Smooth muscle cell (in vitro differentiated cells): ENCODE measurements at regions not wholly inside any gene's neighbourhood (a gene's known extent, or its start where the extent isn't known, plus 50 kb on each side); places are given as distances from the start of the nearest gene placed in this dataset.
"Not testable (repeated sequence)": the region's sequence is repeated elsewhere in the genome, so short reads cannot be mapped to it uniquely, and the experiment has no call there.

Experiments used
- DNase-seq: peaks from one replicate; lab custom pipeline; 2025; ENCODE audit not compliant: unreplicated experiment; lab: John Stamatoyannopoulos, UW
- H2AFZ ChIP-seq: fragments of 200-600 bp; sonication (generic); 2 replicates; pipeline ENCODE4 v1.6.0; 2016; ENCODE audit warnings: antibody characterized with exemption, low read depth, mild to moderate bottlenecking
- H3F3A ChIP-seq: fragments of 200-600 bp; sonication (generic); 2 replicates; pipeline ENCODE4 v1.6.0; 2017; ENCODE audit warnings: antibody characterized with exemption, low read depth
- H3K27ac ChIP-seq: fragments of 200-600 bp; sonication (generic); 2 replicates; pipeline ENCODE4 v1.5.1; 2016; ENCODE audit warnings: low read depth, mild to moderate bottlenecking
- H3K27me3 ChIP-seq: fragments of 200-600 bp; sonication (generic); 2 replicates; pipeline ENCODE4 v1.6.1; 2016; ENCODE audit warnings: low read depth, mild to moderate bottlenecking
- H3K36me3 ChIP-seq: fragments of 200-600 bp; sonication (generic); 2 replicates; pipeline ENCODE4 v1.5.1; 2016; ENCODE audit warnings: low read depth
- H3K4me1 ChIP-seq: fragments of 200-600 bp; sonication (generic); 2 replicates; pipeline ENCODE4 v1.5.1; 2016; ENCODE audit warnings: low read depth
- H3K4me2 ChIP-seq: fragments of 200-600 bp; sonication (generic); 2 replicates; pipeline ENCODE4 v1.6.0; 2016; ENCODE audit warnings: mild to moderate bottlenecking
- H3K4me3 ChIP-seq: fragments of 200-600 bp; sonication (generic); 2 replicates; pipeline ENCODE4 v1.5.1; 2016; ENCODE audit warnings: mild to moderate bottlenecking
- H3K79me2 ChIP-seq: fragments of 200-600 bp; sonication (generic); 2 replicates; pipeline ENCODE4 v1.6.0; 2016; ENCODE audit warnings: low read depth, mild to moderate bottlenecking
- H3K9ac ChIP-seq: fragments of 200-600 bp; sonication (generic); 2 replicates; pipeline ENCODE4 v1.6.0; 2016; ENCODE audit warnings: low read depth
- H3K9me3 ChIP-seq: fragments of 200-600 bp; sonication (generic); replicated peaks from 2 replicates; pipeline ENCODE4 v1.5.1; 2016; ENCODE audit warnings: low read depth
- H4K20me1 ChIP-seq: fragments of 200-600 bp; sonication (generic); 2 replicates; pipeline ENCODE4 v1.6.0; 2016; ENCODE audit warnings: low read depth
- WGBS: methylation state at CpG from one replicate; pipeline ENCODE4 v1.1.7; 2016; ENCODE audit warnings: low lambda C conversion rate; 5-methylcytosine and 5-hydroxymethylcytosine counted together
- TF ChIP-seq, protein P1 (sequence below): fragments of 200-600 bp; sonication (generic); IDR thresholded peaks from 2 replicates; pipeline ENCODE4 v1.5.1; 2017; ENCODE audit warnings: borderline replicate concordance, mild to moderate bottlenecking, antibody characterized with exemption; ENCODE audit not compliant: insufficient read depth, poor library complexity, severe bottlenecking

DNA sequence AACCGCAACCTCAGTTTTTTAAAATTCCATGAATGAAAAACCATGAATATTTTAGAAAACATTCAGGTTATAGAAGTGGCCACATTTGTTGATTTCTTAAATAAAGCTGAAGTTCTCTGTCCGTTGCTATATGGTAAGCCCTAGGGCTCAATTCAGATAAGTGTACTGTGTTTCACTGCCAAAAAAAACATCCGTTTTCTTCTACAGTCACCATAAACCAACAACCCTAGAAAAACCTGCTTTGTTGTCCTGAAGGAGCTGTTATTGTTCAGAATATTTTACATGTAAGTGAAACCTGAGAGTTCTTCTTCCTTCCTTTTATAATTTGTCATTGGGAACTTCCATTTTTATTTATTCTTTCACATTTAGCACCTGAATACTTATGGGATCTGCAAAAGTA, 274.1 kb downstream of the TFAP2A start:
- WGBS, result 64% methylated on average over 3 of the region's 3 CpGs
- Histone ChIP-seq H2AFZ (no peak overlapping the region), H3K4me2 (peak overlapping the region; percentile 2), H3K9ac (no peak overlapping the region), H3F3A (no peaks in the 10 kb centered on the region), H3K9me3 (no peaks in the 10 kb centered on the region), H3K27me3 (no peaks in the 10 kb centered on the region), H3K4me3 (no peak overlapping the region), H3K27ac (no peak overlapping the region), H3K79me2 (no peaks in the 10 kb centered on the region), H3K36me3 (no peaks in the 10 kb centered on the region), H4K20me1 (no peaks in the 10 kb centered on the region), H3K4me1 (peaks cover 17% of the 10 kb centered on the region)
- no peak for DNase-seq
- TF ChIP-seq, protein P1, sequence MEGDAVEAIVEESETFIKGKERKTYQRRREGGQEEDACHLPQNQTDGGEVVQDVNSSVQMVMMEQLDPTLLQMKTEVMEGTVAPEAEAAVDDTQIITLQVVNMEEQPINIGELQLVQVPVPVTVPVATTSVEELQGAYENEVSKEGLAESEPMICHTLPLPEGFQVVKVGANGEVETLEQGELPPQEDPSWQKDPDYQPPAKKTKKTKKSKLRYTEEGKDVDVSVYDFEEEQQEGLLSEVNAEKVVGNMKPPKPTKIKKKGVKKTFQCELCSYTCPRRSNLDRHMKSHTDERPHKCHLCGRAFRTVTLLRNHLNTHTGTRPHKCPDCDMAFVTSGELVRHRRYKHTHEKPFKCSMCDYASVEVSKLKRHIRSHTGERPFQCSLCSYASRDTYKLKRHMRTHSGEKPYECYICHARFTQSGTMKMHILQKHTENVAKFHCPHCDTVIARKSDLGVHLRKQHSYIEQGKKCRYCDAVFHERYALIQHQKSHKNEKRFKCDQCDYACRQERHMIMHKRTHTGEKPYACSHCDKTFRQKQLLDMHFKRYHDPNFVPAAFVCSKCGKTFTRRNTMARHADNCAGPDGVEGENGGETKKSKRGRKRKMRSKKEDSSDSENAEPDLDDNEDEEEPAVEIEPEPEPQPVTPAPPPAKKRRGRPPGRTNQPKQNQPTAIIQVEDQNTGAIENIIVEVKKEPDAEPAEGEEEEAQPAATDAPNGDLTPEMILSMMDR, result no peak

GRCh38 chr6:10140136-10140535, 274.7 kb downstream of the TFAP2A start:
- Histone ChIP-seq H3K4me1 (peaks cover 17% of the 10 kb centered on the region), H3K4me2 (no peak overlapping the region), H3K9ac (no peak overlapping the region), H3K27me3 (no peaks in the 10 kb centered on the region), H3F3A (no peaks in the 10 kb centered on the region), H3K9me3 (no peaks in the 10 kb centered on the region), H3K27ac (no peak overlapping the region), H3K36me3 (no peaks in the 10 kb centered on the region), H2AFZ (no peak overlapping the region), H3K79me2 (no peaks in the 10 kb centered on the region), H4K20me1 (no peaks in the 10 kb centered on the region), H3K4me3 (no peak overlapping the region)
- no peak for DNase-seq
- WGBS, result 80% methylated on average over 3 of the region's 3 CpGs
- TF ChIP-seq, protein P1, result no peak

DNA sequence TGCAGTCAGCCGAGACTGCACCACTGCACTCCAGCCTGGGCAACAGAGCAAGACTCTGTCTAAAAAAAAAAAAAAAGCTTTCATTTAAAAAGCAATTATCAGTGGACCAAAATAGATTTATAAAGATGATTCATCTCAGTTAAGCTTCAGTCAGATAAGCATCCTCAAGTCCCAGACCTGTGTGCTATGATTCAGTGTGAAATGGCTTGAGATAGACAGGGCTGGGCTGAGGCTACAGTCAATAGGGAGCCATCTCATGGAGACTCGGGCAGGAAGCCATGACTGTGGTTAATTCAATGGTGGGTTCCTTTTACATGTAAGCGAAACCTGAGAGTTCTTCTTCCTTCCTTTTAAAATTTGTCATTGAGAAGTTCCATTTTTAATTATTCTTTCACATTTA, 276.0 kb downstream of the TFAP2A start:
- WGBS, result 53% methylated on average over 3 of the region's 3 CpGs
- Histone ChIP-seq H3K9ac (no peak overlapping the region), H3K4me1 (peaks cover 17% of the 10 kb centered on the region), H3K27me3 (no peaks in the 10 kb centered on the region), H3K36me3 (no peaks in the 10 kb centered on the region), H3K4me2 (peak overlapping the region; percentile 20), H3K9me3 (no peaks in the 10 kb centered on the region), H3K27ac (peak overlapping the region; percentile 25), H3K79me2 (no peaks in the 10 kb centered on the region), H4K20me1 (no peaks in the 10 kb centered on the region), H2AFZ (no peak overlapping the region), H3F3A (no peaks in the 10 kb centered on the region), H3K4me3 (no peak overlapping the region)
- TF ChIP-seq, protein P1, result no peak
- no peak for DNase-seq

- Histone ChIP-seq H3K4me2 (no peak overlapping the region), H2AFZ (no peak overlapping the region), H4K20me1 (no peaks in the 10 kb centered on the region), H3K9me3 (no peaks in the 10 kb centered on the region), H3K27ac (no peak overlapping the region), H3K36me3 (no peaks in the 10 kb centered on the region), H3K4me1 (peaks cover 17% of the 10 kb centered on the region), H3F3A (no peaks in the 10 kb centered on the region), H3K27me3 (peaks cover 5% of the 10 kb centered on the region), H3K9ac (no peak overlapping the region), H3K4me3 (no peak overlapping the region), H3K79me2 (no peaks in the 10 kb centered on the region)
- no peak for DNase-seq
- TF ChIP-seq, protein P1, result no peak
- 96% methylated on average over 7 of the region's 7 CpGs for WGBS
Measured at GRCh38 chr6:10136636-10137035, 278.2 kb downstream of the TFAP2A start.

GRCh38 chr6:10134185-10134584, 280.7 kb downstream of the TFAP2A start:
- not testable (repeated sequence) for H3K4me2 ChIP-seq, H3K4me3 ChIP-seq, H3K36me3 ChIP-seq, H4K20me1 ChIP-seq, H3K9me3 ChIP-seq, H3F3A ChIP-seq, H3K27ac ChIP-seq, H3K9ac ChIP-seq, DNase-seq, H3K27me3 ChIP-seq, H3K4me1 ChIP-seq, H3K79me2 ChIP-seq, H2AFZ ChIP-seq
- WGBS, result 95% methylated on average over 14 of the region's 14 CpGs
